ENCODE measurements at regions not wholly inside any gene's neighbourhood (a gene's known extent, or its start where the extent isn't known, plus 50 kb on each side); places are given as distances from the start of the nearest gene placed in this dataset.
"Not testable (repeated sequence)": the region's sequence is repeated elsewhere in the genome, so short reads cannot be mapped to it uniquely, and the experiment has no call there.

GRCh38 chr14:106355881-106356642, 829.7 kb downstream of the TMEM121 start:
- H3K79me2 ChIP-seq (ENCODE audit: insufficient read depth); H3K9ac ChIP-seq; H3K36me3 ChIP-seq (ENCODE audit: low read depth); H2AFZ ChIP-seq; H3K9me2 ChIP-seq (ENCODE audit: insufficient read depth); H3K4me2 ChIP-seq (ENCODE audit: unreplicated experiment); in situ Hi-C loops (cut with MboI); H3K4me3 ChIP-seq; H4K20me1 ChIP-seq (ENCODE audit: insufficient read depth); H3K9me3 ChIP-seq (ENCODE audit: low read depth); H3K4me1 ChIP-seq (ENCODE audit: insufficient read depth); DNase-seq; H3K27me3 ChIP-seq (replicated peaks; ENCODE audit: insufficient read depth); H3F3A ChIP-seq (ENCODE audit: insufficient read depth); H3K27ac ChIP-seq: not testable (repeated sequence)
- 1 to 4% methylated on average over 6 of the region's 6 CpGs for WGBS, 2 experiments (ENCODE audit: low coverage in 1 of 2, low lambda C conversion rate in 2 of 2, missing lambda C conversion rate in 2 of 2)

DNA sequence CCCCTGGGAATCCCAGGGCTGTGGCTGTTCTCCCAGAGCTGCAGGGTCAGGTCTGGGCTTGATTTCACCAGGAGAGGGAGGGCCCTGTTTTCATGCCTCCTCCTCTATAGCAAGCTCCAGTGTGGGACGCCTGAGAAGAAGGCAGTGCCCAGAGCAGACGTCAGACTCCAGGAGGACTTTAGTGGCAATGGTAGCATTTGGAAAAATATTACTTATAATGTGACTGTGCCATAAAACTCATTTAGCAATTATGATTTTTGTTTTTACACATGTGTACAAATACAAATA, 830.2 kb downstream of the TMEM121 start:
- in situ Hi-C loops (cut with MboI); H3K4me1 ChIP-seq (ENCODE audit: insufficient read depth); H3K27me3 ChIP-seq (replicated peaks; ENCODE audit: insufficient read depth); H3K79me2 ChIP-seq (ENCODE audit: insufficient read depth); H3K4me3 ChIP-seq; H3K9ac ChIP-seq; H4K20me1 ChIP-seq (ENCODE audit: insufficient read depth); DNase-seq; H3K4me2 ChIP-seq (ENCODE audit: unreplicated experiment); H3F3A ChIP-seq (ENCODE audit: insufficient read depth); H2AFZ ChIP-seq; H3K9me3 ChIP-seq (ENCODE audit: low read depth); H3K9me2 ChIP-seq (ENCODE audit: insufficient read depth); H3K27ac ChIP-seq; H3K36me3 ChIP-seq (ENCODE audit: low read depth): not testable (repeated sequence)
- WGBS, 2 experiments (ENCODE audit: low coverage in 1 of 2, low lambda C conversion rate in 2 of 2, missing lambda C conversion rate in 2 of 2) = 0% methylated on average over 2 of the region's 2 CpGs

DNA sequence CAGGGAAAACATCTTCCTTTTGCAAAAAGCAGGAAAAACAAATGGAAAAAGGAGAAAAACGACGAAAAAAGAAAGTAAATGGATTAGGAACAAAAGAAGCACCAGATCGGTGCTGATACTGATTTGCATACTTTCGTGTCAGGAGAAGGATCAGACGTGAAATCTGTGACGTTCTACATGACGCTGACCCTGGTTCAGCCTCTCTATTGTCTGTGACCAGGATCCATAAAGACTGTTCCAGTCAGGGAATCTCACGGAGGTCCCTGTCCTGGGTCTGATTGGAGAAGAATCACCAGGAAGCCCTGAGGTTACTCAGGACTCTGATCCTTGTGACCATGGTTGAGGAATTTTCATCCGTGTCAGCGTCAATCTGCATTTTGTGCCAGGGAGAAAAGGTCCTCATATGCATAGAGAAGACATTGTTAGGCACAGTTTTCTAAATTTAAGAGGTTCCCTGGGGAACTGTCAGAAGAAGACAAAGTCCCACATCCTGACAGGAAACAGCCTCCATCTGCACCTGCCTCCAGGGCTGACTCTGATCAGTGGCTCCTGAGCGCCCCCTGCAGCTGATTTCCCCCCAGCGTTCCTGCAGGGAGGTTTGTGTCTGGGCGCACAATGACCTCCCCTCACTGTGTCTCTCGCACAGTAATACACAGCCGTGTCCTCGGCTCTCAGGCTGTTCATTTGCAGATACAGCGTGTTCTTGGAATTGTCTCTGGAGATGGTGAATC, 832.9 kb downstream of the TMEM121 start:
- H3K9ac ChIP-seq; H3K27ac ChIP-seq; H3K27me3 ChIP-seq (replicated peaks; ENCODE audit: insufficient read depth); H3F3A ChIP-seq (ENCODE audit: insufficient read depth); H3K4me2 ChIP-seq (ENCODE audit: unreplicated experiment); H4K20me1 ChIP-seq (ENCODE audit: insufficient read depth); H3K4me1 ChIP-seq (ENCODE audit: insufficient read depth); DNase-seq; in situ Hi-C loops (cut with MboI); H3K9me3 ChIP-seq (ENCODE audit: low read depth); H3K4me3 ChIP-seq; H2AFZ ChIP-seq; H3K79me2 ChIP-seq (ENCODE audit: insufficient read depth); H3K36me3 ChIP-seq (ENCODE audit: low read depth); H3K9me2 ChIP-seq (ENCODE audit: insufficient read depth): not testable (repeated sequence)
- 17 to 23% methylated on average over 15 to 17 of the region's 17 CpGs for WGBS, 2 experiments (ENCODE audit: low coverage in 1 of 2, low lambda C conversion rate in 2 of 2, missing lambda C conversion rate in 2 of 2)

DNA sequence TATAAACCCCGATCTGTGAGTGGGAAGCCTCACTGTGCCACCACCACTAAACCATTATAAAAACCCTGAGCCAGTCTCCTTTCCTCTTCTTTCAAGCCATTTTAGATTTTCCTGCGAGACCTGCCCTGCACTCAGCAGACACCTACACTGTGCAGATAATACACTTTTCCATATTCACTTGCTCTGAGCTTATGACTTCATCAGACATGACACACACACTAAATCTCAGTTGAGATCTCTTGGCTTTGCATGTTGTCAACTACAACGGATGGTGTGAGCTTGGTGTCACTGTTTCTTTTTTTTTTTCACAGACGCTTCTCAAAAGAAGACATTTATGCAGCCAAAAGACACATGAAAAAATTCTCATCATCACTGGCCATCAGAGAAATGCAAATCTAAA, 839.0 kb downstream of the TMEM121 start:
- H3K9me3 ChIP-seq (ENCODE audit: low read depth); H3K79me2 ChIP-seq (ENCODE audit: insufficient read depth); H3K4me1 ChIP-seq (ENCODE audit: insufficient read depth); in situ Hi-C loops (cut with MboI); H3F3A ChIP-seq (ENCODE audit: insufficient read depth); H3K9me2 ChIP-seq (ENCODE audit: insufficient read depth); H3K4me2 ChIP-seq (ENCODE audit: unreplicated experiment); DNase-seq; H3K27ac ChIP-seq; H3K36me3 ChIP-seq (ENCODE audit: low read depth); H3K4me3 ChIP-seq; H3K9ac ChIP-seq; H3K27me3 ChIP-seq (replicated peaks; ENCODE audit: insufficient read depth); H2AFZ ChIP-seq; H4K20me1 ChIP-seq (ENCODE audit: insufficient read depth): not testable (repeated sequence)
- WGBS, 2 experiments (ENCODE audit: low coverage in 1 of 2, low lambda C conversion rate in 2 of 2, missing lambda C conversion rate in 2 of 2) = 0 to 7% methylated on average over 2 of the region's 4 CpGs

DNA sequence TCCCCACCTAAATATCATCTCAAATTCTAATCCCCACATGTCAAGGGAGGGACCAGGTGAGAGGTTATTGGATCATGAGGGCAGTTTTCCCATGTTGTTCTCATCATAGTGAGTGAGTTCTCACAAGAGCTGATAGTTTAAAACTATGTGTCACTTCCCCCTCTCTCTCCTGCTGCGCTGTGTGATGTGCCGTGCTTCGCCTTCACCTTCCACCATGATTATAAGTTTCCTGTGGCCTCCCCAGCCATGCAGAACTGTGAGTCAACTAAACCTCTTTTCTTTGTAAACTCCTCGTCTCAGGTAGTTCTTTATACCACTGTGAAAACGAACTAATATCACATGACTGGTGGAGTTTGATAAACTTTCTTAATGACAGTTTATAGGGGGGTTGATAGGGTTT, 839.5 kb downstream of the TMEM121 start:
- DNase-seq; H3K9me3 ChIP-seq (ENCODE audit: low read depth); H3K27me3 ChIP-seq (replicated peaks; ENCODE audit: insufficient read depth); in situ Hi-C loops (cut with MboI); H4K20me1 ChIP-seq (ENCODE audit: insufficient read depth); H3K9ac ChIP-seq; H3K9me2 ChIP-seq (ENCODE audit: insufficient read depth); H3K4me1 ChIP-seq (ENCODE audit: insufficient read depth); H3K4me3 ChIP-seq; H3K4me2 ChIP-seq (ENCODE audit: unreplicated experiment); H3K36me3 ChIP-seq (ENCODE audit: low read depth); H3K79me2 ChIP-seq (ENCODE audit: insufficient read depth); H3K27ac ChIP-seq; H3F3A ChIP-seq (ENCODE audit: insufficient read depth); H2AFZ ChIP-seq: not testable (repeated sequence)
- 10 to 11% methylated on average over 5 of the region's 5 CpGs for WGBS, 2 experiments (ENCODE audit: low coverage in 1 of 2, low lambda C conversion rate in 2 of 2, missing lambda C conversion rate in 2 of 2)

DNA sequence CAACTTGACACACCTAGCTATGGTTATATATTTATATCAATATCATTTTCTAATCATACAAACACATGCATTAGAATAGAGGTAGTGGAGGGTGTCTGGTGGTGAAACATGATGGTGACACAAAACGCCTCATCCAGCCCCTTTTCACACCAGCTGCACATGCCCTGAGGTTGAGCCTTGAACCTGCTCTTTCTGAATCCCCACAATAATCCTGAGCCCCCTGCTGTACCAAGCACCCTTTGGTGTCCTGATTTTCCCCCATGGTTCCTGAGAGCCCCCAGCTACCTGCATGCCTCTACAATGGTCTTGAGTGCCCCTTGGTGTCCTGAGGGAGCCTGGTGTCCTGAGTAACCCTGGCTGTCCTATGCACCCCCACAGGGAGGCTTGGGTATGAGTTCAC, 840.6 kb downstream of the TMEM121 start:
- DNase-seq; H3K4me3 ChIP-seq; H3K27me3 ChIP-seq (replicated peaks; ENCODE audit: insufficient read depth); H3K79me2 ChIP-seq (ENCODE audit: insufficient read depth); H3K9me2 ChIP-seq (ENCODE audit: insufficient read depth); H3K4me2 ChIP-seq (ENCODE audit: unreplicated experiment); in situ Hi-C loops (cut with MboI); H2AFZ ChIP-seq; H3K9me3 ChIP-seq (ENCODE audit: low read depth); H3K4me1 ChIP-seq (ENCODE audit: insufficient read depth); H3K27ac ChIP-seq; H4K20me1 ChIP-seq (ENCODE audit: insufficient read depth); H3F3A ChIP-seq (ENCODE audit: insufficient read depth); H3K36me3 ChIP-seq (ENCODE audit: low read depth); H3K9ac ChIP-seq: not testable (repeated sequence)
- 0% methylated on average over 1 of the region's 1 CpG for WGBS, 2 experiments (ENCODE audit: low coverage in 1 of 2, low lambda C conversion rate in 2 of 2, missing lambda C conversion rate in 2 of 2)

DNA sequence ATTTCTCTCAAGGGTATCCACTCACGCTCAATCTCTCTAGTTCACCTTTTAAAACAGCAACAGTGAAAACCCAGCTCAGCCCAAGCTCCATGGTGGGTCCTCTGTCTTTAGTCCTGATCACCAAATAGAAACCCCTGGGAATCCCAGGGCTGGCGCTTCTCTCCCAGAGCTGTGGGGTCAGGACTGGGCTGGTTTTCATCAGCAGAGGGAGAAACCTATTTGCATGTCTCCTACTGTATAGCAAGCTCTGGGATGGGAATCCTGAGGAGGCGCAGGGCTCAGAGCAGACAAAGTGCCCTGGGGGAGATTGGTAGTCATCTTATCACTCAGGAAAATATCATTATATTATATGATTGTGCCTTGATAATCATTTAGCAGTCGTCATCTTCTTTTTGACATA, 843.1 kb downstream of the TMEM121 start:
- in situ Hi-C loops (cut with MboI) = not testable (repeated sequence)

More for the DNA sequence above, 843.1 kb downstream of the TMEM121 start:
- not testable (repeated sequence) for H3K9me2 ChIP-seq (ENCODE audit: insufficient read depth); H3K79me2 ChIP-seq (ENCODE audit: insufficient read depth); H3K4me1 ChIP-seq (ENCODE audit: insufficient read depth); H3F3A ChIP-seq (ENCODE audit: insufficient read depth); H3K36me3 ChIP-seq (ENCODE audit: low read depth); H3K4me2 ChIP-seq (ENCODE audit: unreplicated experiment); H3K4me3 ChIP-seq; H3K9me3 ChIP-seq (ENCODE audit: low read depth); H2AFZ ChIP-seq; H3K27ac ChIP-seq; H4K20me1 ChIP-seq (ENCODE audit: insufficient read depth); H3K27me3 ChIP-seq (replicated peaks; ENCODE audit: insufficient read depth); DNase-seq; H3K9ac ChIP-seq
- WGBS, 2 experiments (ENCODE audit: low coverage in 1 of 2, low lambda C conversion rate in 2 of 2, missing lambda C conversion rate in 2 of 2) = 7 to 10% methylated on average over 3 of the region's 4 CpGs
